H1 (cell line): ENCODE measurements at regions not wholly inside any gene's neighbourhood (a gene's known extent, or its start where the extent isn't known, plus 50 kb on each side); places are given as distances from the start of the nearest gene placed in this dataset.
A peak's percentile ranks its signal among the peaks of the same experiment; 100 is the strongest.

Experiments
- CTCF ChIA-PET: fragments of 300-600 bp; sonication (Branson Sonifier 250); formaldehyde crosslinking; loops from one replicate; lab custom pipeline; 2021; ENCODE audit not compliant: partially characterized antibody; lab: Charles Lee
- POLR2A ChIA-PET: fragments of 300-600 bp; sonication (Branson Sonifier 250); formaldehyde crosslinking; loops from one replicate; lab custom pipeline; 2021; ENCODE audit warnings: inconsistent platforms; ENCODE audit not compliant: partially characterized antibody; lab: Charles Lee
- DNase-seq, 2 experiments: peaks; one replicate each; pipeline versions ENCODE4 v3.0.0 to v3.0.0-alpha.2; 2010 to 2022; ENCODE audit warnings: low spot score in 2 of 2, low read depth in 1 of 2, mixed read lengths in 1 of 2
- FAIRE-seq: peaks from 2 replicates; lab custom pipeline; 2011; peaks lifted over from hg19 to GRCh38; lab: Jason Lieb, UNC
- H2AFZ ChIP-seq: 2 replicates; pipeline ENCODE4 v1.8.1; 2012; ENCODE audit warnings: low read length, inconsistent platforms
- H2AK5ac ChIP-seq: 2 replicates; pipeline ENCODE4 v1.6.1; 2013; ENCODE audit warnings: low read depth, low read length
- H2BK120ac ChIP-seq: replicated peaks from 2 replicates; pipeline ENCODE3; 2013; ENCODE audit warnings: low read depth, low read length, inconsistent platforms
- H2BK12ac ChIP-seq: 2 replicates; pipeline ENCODE4 v1.6.1; 2013; ENCODE audit warnings: low read depth, low read length
- H2BK15ac ChIP-seq: 2 replicates; pipeline ENCODE4 v1.6.1; 2013; ENCODE audit warnings: low read length
- H2BK20ac ChIP-seq: 2 replicates; pipeline ENCODE4 v1.6.1; 2013; ENCODE audit warnings: low read length
- H2BK5ac ChIP-seq: 2 replicates; pipeline ENCODE4 v1.6.1; 2013; ENCODE audit warnings: low read depth, low read length
- H3K14ac ChIP-seq: 2 replicates; pipeline ENCODE4 v1.6.1; 2013; ENCODE audit warnings: inconsistent platforms; ENCODE audit not compliant: insufficient read length
- H3K18ac ChIP-seq: 2 replicates; pipeline ENCODE4 v1.6.1; 2013; ENCODE audit warnings: low read length; ENCODE audit errors: extremely low read depth
- H3K23ac ChIP-seq: 2 replicates; pipeline ENCODE4 v1.6.1; 2013; ENCODE audit warnings: inconsistent platforms; ENCODE audit not compliant: insufficient read length
- H3K23me2 ChIP-seq: 2 replicates; pipeline ENCODE4 v1.6.1; 2013; ENCODE audit warnings: low read depth, low read length
- H3K27ac ChIP-seq: 2 replicates; pipeline ENCODE4 v1.6.1; 2011; ENCODE audit warnings: low read depth, low read length, inconsistent platforms
- H3K27me3 ChIP-seq, 4 experiments: replicated peaks in 1 of 4; 1 replicate in 1 of 4; 2 replicates in 3 of 4; pipeline versions ENCODE4 v1.6.1 to v1.8.1; 2011 to 2013; ENCODE audit warnings: low read length in 3 of 4, mild to moderate bottlenecking in 3 of 4, inconsistent platforms in 2 of 4, mixed read lengths in 2 of 4, moderate library complexity in 1 of 4; ENCODE audit not compliant: control insufficient read depth in 3 of 4, insufficient read depth in 3 of 4; ENCODE audit errors: extremely low read depth in 1 of 4
- H3K36me3 ChIP-seq, 4 experiments: 2 replicates each; pipeline versions ENCODE4 v1.6.1 to v1.8.1; 2011 to 2013; ENCODE audit warnings: mild to moderate bottlenecking in 4 of 4, low read length in 3 of 4, moderate library complexity in 2 of 4, control low read depth in 1 of 4, inconsistent platforms in 1 of 4; ENCODE audit not compliant: insufficient read depth in 4 of 4, control insufficient read depth in 2 of 4
- H3K4ac ChIP-seq: replicated peaks from 2 replicates; pipeline ENCODE3; 2013; ENCODE audit warnings: low read length, low read depth, mixed read lengths, inconsistent platforms; ENCODE audit not compliant: insufficient read length
- H3K4me1 ChIP-seq, 4 experiments: replicated peaks in 1 of 4; 1 replicate in 1 of 4; 2 replicates in 3 of 4; pipeline versions ENCODE4 v1.6.1 to v1.8.1; 2011 to 2013; ENCODE audit warnings: low read length in 3 of 4, inconsistent platforms in 2 of 4, mixed read lengths in 1 of 4; ENCODE audit not compliant: insufficient read depth in 4 of 4, control insufficient read depth in 3 of 4
- H3K4me2 ChIP-seq, 2 experiments: 2 replicates each; pipeline versions ENCODE4 v1.6.1 to v1.8.1; 2011 to 2013; ENCODE audit warnings: low read depth in 2 of 2, low read length in 2 of 2, control low read depth in 1 of 2, inconsistent platforms in 1 of 2, mild to moderate bottlenecking in 1 of 2; ENCODE audit not compliant: insufficient read depth in 1 of 2
- H3K4me3 ChIP-seq, 4 experiments: fragments of 200-600, 300-600 bp in 1 of 4; sonication (generic), shearing (Covaris generic), sonication (Bioruptor Twin) in 1 of 4; 2 replicates each; pipeline versions ENCODE4 v1.5.1 to v1.8.1; 2011 to 2016; ENCODE audit warnings: low read length in 4 of 4, low read depth in 3 of 4, control low read depth in 2 of 4, inconsistent platforms in 2 of 4, mild to moderate bottlenecking in 2 of 4, mixed read lengths in 1 of 4, moderate library complexity in 1 of 4; ENCODE audit not compliant: insufficient read depth in 2 of 4; ENCODE audit errors: extremely low read depth in 1 of 4
- H3K56ac ChIP-seq: replicated peaks from 2 replicates; pipeline ENCODE3; 2013; ENCODE audit warnings: low read depth, mild to moderate bottlenecking, mixed read lengths, low read length, inconsistent platforms; ENCODE audit not compliant: insufficient read length
- H3K79me1 ChIP-seq: 2 replicates; pipeline ENCODE4 v1.6.1; 2013; ENCODE audit warnings: low read depth, low read length, control low read depth
- H3K79me2 ChIP-seq, 2 experiments: 2 replicates each; pipeline versions ENCODE4 v1.6.1 to v1.8.1; 2012 to 2013; ENCODE audit warnings: low read length in 2 of 2, mild to moderate bottlenecking in 2 of 2, inconsistent platforms in 1 of 2; ENCODE audit not compliant: insufficient read depth in 2 of 2, control insufficient read depth in 1 of 2
- H3K9ac ChIP-seq, 4 experiments: replicated peaks in 1 of 4; 1 replicate in 1 of 4; 2 replicates in 3 of 4; pipeline versions ENCODE4 v1.6.1 to v1.8.1; 2011 to 2013; ENCODE audit warnings: low read depth in 3 of 4, low read length in 3 of 4, control low read depth in 2 of 4, mild to moderate bottlenecking in 2 of 4, moderate library complexity in 2 of 4, inconsistent platforms in 1 of 4; ENCODE audit errors: extremely low read depth in 1 of 4
- H3K9me3 ChIP-seq, 2 experiments: 2 replicates each; pipeline versions ENCODE4 v1.6.1 to v1.8.1; 2012 to 2013; ENCODE audit warnings: mild to moderate bottlenecking in 2 of 2, moderate library complexity in 2 of 2, control low read depth in 1 of 2, inconsistent platforms in 1 of 2, low read depth in 1 of 2, low read length in 1 of 2, mixed read lengths in 1 of 2; ENCODE audit not compliant: insufficient read depth in 2 of 2
- H4K20me1 ChIP-seq, 2 experiments: replicated peaks in 1 of 2; 2 replicates each; pipeline versions ENCODE3 to v1.8.1; 2011 to 2013; ENCODE audit warnings: inconsistent platforms in 2 of 2, low read length in 2 of 2, mild to moderate bottlenecking in 1 of 2; ENCODE audit not compliant: insufficient read depth in 2 of 2, control insufficient read depth in 1 of 2
- H4K5ac ChIP-seq: 2 replicates; pipeline ENCODE4 v1.6.1; 2013; ENCODE audit warnings: low read length, low read depth, mixed read lengths, inconsistent platforms; ENCODE audit not compliant: insufficient read length
- H4K8ac ChIP-seq: 2 replicates; pipeline ENCODE4 v1.8.0; 2013; ENCODE audit warnings: mild to moderate bottlenecking, moderate library complexity, low read length, inconsistent platforms; ENCODE audit not compliant: insufficient read depth; ENCODE audit errors: extremely low read depth
- H4K91ac ChIP-seq: replicated peaks from 2 replicates; pipeline ENCODE3; 2013; ENCODE audit warnings: low read length, mixed read lengths, inconsistent platforms; ENCODE audit not compliant: insufficient read length
- BACH1 ChIP-seq: IDR thresholded peaks from 2 replicates; pipeline ENCODE4 v1.6.1; 2012; ENCODE audit warnings: low read length, improper control_type of control experiment
- BCL11A ChIP-seq, 2 experiments: IDR thresholded peaks; one replicate each; pipeline ENCODE4 v1.6.1; 2011; ENCODE audit warnings: low read depth in 2 of 2, low read length in 2 of 2, mild to moderate bottlenecking in 2 of 2
- CBX8 ChIP-seq: fragments of 300-800, 300-1000 bp; sonication (generic); IDR thresholded peaks from 2 replicates; pipeline ENCODE4 v1.7.1; 2016; ENCODE audit warnings: low read depth, low read length, borderline replicate concordance
- CEBPB ChIP-seq: IDR thresholded peaks from 2 replicates; pipeline ENCODE4 v1.6.1; 2012; ENCODE audit warnings: low read depth, low read length
- EZH2 ChIP-seq: fragments of 200-600 bp; sonication (generic); IDR thresholded peaks from 2 replicates; pipeline ENCODE4 v1.7.1; 2012; ENCODE audit warnings: low read depth, mild to moderate bottlenecking, moderate library complexity, low read length, inconsistent platforms; ENCODE audit not compliant: severe bottlenecking
- NRF1 ChIP-seq: IDR thresholded peaks from 2 replicates; pipeline ENCODE4 v1.6.1; 2011; ENCODE audit warnings: mild to moderate bottlenecking, low read depth, low read length, improper control_type of control experiment
- SAP30 ChIP-seq: fragments of 300-600 bp; sonication (generic); IDR thresholded peaks from 2 replicates; pipeline ENCODE4 v1.7.1; 2012; ENCODE audit warnings: low read length, moderate library complexity, mild to moderate bottlenecking, inconsistent platforms; ENCODE audit not compliant: insufficient read depth, insufficient replicate concordance
- WGBS, 2 experiments: shearing (Covaris generic) in 1 of 2; methylation state at CpG; one replicate each; pipeline versions ENCODE4 v1.1.6 to v1.1.7; 2013 to 2015; ENCODE audit warnings: low lambda C conversion rate in 2 of 2, mixed read lengths in 2 of 2, inconsistent platforms in 1 of 2, low coverage in 1 of 2, missing lambda C conversion rate in 1 of 2; ENCODE audit not compliant: insufficient replicate concordance in 2 of 2, insufficient coverage in 1 of 2, insufficient read length in 1 of 2; ENCODE audit errors: extremely low coverage in 1 of 2, missing lambda C conversion rate in 1 of 2; 5-methylcytosine and 5-hydroxymethylcytosine counted together
- TF ChIP-seq, protein P1 (sequence below): IDR thresholded peaks from 2 replicates; pipeline ENCODE4 v1.6.1; 2012; ENCODE audit warnings: inconsistent platforms
- TF ChIP-seq, protein P2 (sequence below), 3 experiments: IDR thresholded peaks; 1 replicate in 2 of 3; 2 replicates in 1 of 3; pipeline versions ENCODE4 v1.5.1 to v1.6.1; 2011; ENCODE audit warnings: low read length in 3 of 3, mild to moderate bottlenecking in 3 of 3, inconsistent platforms in 2 of 3, low read depth in 1 of 3, moderate library complexity in 1 of 3; ENCODE audit not compliant: insufficient read depth in 1 of 3; ENCODE audit errors: control extremely low read depth in 1 of 3

DNA sequence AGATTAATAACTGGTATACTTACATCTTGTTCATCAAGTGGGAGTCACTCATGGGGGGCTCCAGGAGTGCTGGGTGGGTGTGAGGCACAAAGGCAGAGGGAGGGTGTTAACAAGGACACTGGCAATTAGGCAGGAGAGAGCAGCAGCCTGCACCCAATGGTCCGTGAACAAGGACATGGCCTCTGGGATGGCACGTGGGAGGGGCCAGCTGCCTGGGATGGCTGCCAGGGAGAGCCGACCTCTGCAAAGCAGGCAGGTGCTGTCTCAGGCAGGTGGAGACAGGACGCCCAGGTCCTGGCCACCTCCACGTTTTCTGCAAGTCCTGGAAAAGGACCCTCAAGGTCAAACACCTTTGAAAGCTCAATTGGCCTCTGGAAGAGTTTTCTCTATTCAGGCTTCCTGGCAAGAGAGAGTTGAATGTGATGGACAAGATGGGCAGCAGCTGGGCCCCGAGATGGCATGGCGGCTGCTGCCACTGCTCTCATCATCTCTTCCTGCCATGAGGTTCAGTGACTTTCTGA is 257.1 kb downstream of the BUD13 start:
- CTCF ChIA-PET, result interaction anchor here (0.5 to 7.3 kb wide), 14 partner anchors 10 to 1188 kb away, joined by 3 to 96 read pairs (median 5); no protein-coding TSS in a partner anchor
- no peak for FAIRE-seq

More for the DNA sequence above, 257.1 kb downstream of the BUD13 start:
- Histone ChIP-seq H3K23ac (no peak overlapping the region), H4K91ac (peak overlapping the region; percentile 67), H3K4ac (no peak overlapping the region), H4K20me1 (no peaks in the 10 kb centered on the region), H2BK20ac (no peak overlapping the region), H2BK120ac (no peak overlapping the region), H2BK12ac (no peak overlapping the region), H3K79me2 (no peaks in the 10 kb centered on the region), H3K23me2 (no peaks in the 10 kb centered on the region), H2BK5ac (no peak overlapping the region), H4K5ac (no peak overlapping the region), H3K79me1 (no peaks in the 10 kb centered on the region), H3K4me3 (no peak overlapping the region), H3K56ac (no peak overlapping the region), H3K9ac (no peak overlapping the region), H3K9me3 (no peaks in the 10 kb centered on the region), H3K4me2 (no peak overlapping the region), H3K14ac (no peak overlapping the region), H3K4me1 (peaks cover 0 to 3% (median under 1%) of the 10 kb centered on the region in 4 experiments; a peak in 1 of 7 replicates), H2BK15ac (no peak overlapping the region), H3K18ac (no peak overlapping the region), H3K36me3 (no peaks in the 10 kb centered on the region), H3K27me3 (peaks cover 0 to 4% (median 0%) of the 10 kb centered on the region in 4 experiments; a peak in 2 of 7 replicates), H2AK5ac (no peak overlapping the region), H2AFZ (no peak overlapping the region), H3K27ac (no peak overlapping the region), H4K8ac (no peak overlapping the region)
- WGBS, 2 experiments, result 84% methylated on average over 7 of the region's 7 CpGs; no CpG with 5 or more reads in 1 of the 2 experiments
- POLR2A ChIA-PET, result no interaction called here
- peak in 1 of 2 experiments; percentile 43 for DNase-seq
- TF ChIP-seq NRF1 (no peak), CBX8 (no peak), CEBPB (no peak), SAP30 (no peak), EZH2 (no peak), BCL11A (IDR thresholded peaks at IDR 0.05; ENCODE audit: low read depth in 2 of 2, low read length in 2 of 2) (no peak), BACH1 (no peak)
- TF ChIP-seq, protein P1, sequence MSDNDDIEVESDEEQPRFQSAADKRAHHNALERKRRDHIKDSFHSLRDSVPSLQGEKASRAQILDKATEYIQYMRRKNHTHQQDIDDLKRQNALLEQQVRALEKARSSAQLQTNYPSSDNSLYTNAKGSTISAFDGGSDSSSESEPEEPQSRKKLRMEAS, result no peak
- TF ChIP-seq, protein P2, sequence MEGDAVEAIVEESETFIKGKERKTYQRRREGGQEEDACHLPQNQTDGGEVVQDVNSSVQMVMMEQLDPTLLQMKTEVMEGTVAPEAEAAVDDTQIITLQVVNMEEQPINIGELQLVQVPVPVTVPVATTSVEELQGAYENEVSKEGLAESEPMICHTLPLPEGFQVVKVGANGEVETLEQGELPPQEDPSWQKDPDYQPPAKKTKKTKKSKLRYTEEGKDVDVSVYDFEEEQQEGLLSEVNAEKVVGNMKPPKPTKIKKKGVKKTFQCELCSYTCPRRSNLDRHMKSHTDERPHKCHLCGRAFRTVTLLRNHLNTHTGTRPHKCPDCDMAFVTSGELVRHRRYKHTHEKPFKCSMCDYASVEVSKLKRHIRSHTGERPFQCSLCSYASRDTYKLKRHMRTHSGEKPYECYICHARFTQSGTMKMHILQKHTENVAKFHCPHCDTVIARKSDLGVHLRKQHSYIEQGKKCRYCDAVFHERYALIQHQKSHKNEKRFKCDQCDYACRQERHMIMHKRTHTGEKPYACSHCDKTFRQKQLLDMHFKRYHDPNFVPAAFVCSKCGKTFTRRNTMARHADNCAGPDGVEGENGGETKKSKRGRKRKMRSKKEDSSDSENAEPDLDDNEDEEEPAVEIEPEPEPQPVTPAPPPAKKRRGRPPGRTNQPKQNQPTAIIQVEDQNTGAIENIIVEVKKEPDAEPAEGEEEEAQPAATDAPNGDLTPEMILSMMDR (IDR thresholded peaks at IDR 0.05; ENCODE audit: control extremely low read depth in 1 of 3, insufficient read depth in 1 of 3, low read depth in 1 of 3, low read length in 3 of 3), result no peak
